H9 (cell line): ENCODE measurements at regions not wholly inside any gene's neighbourhood (a gene's known extent, or its start where the extent isn't known, plus 50 kb on each side); places are given as distances from the start of the nearest gene placed in this dataset.

Experiments
- DNase-seq: peaks from one replicate; pipeline ENCODE4 v3.0.0-alpha.2; 2017
- H2AFZ ChIP-seq: one replicate; pipeline ENCODE4 v1.6.1; 2013; ENCODE audit warnings: mild to moderate bottlenecking, low read length, control low read depth, moderate library complexity
- H2AK5ac ChIP-seq: 2 replicates; pipeline ENCODE4 v1.6.1; 2013; ENCODE audit warnings: low read length, control low read depth, mixed read lengths; ENCODE audit not compliant: insufficient read length
- H2BK120ac ChIP-seq: one replicate; pipeline ENCODE4 v1.6.1; 2013; ENCODE audit warnings: low read depth, mild to moderate bottlenecking, low read length, control low read depth, inconsistent platforms; ENCODE audit not compliant: poor library complexity, severe bottlenecking
- H2BK12ac ChIP-seq: 2 replicates; pipeline ENCODE4 v1.6.1; 2013; ENCODE audit warnings: low read length, control low read depth, mixed read lengths, low read depth; ENCODE audit not compliant: insufficient read length
- H2BK15ac ChIP-seq: 2 replicates; pipeline ENCODE4 v1.6.1; 2013; ENCODE audit warnings: low read depth, low read length, control low read depth
- H2BK20ac ChIP-seq: one replicate; pipeline ENCODE4 v1.6.1; 2013; ENCODE audit warnings: low read depth, mild to moderate bottlenecking, low read length, control low read depth, inconsistent platforms; ENCODE audit not compliant: poor library complexity, severe bottlenecking
- H2BK5ac ChIP-seq: 2 replicates; pipeline ENCODE4 v1.6.1; 2013; ENCODE audit warnings: low read length, control low read depth, mixed read lengths; ENCODE audit not compliant: insufficient read length
- H3K14ac ChIP-seq: 2 replicates; pipeline ENCODE4 v1.6.1; 2013; ENCODE audit warnings: low read length, control low read depth; ENCODE audit not compliant: insufficient read depth
- H3K18ac ChIP-seq: 2 replicates; pipeline ENCODE4 v1.6.1; 2013; ENCODE audit warnings: low read depth, mild to moderate bottlenecking, mixed read lengths, low read length, control low read depth; ENCODE audit not compliant: insufficient read length
- H3K23ac ChIP-seq: 2 replicates; pipeline ENCODE4 v1.6.1; 2013; ENCODE audit warnings: low read length, control low read depth, mixed read lengths, low read depth; ENCODE audit not compliant: insufficient read length
- H3K23me2 ChIP-seq: 2 replicates; pipeline ENCODE4 v1.6.1; 2013; ENCODE audit warnings: low read depth, mild to moderate bottlenecking, mixed read lengths, low read length, control low read depth; ENCODE audit not compliant: insufficient read length, poor library complexity, severe bottlenecking
- H3K27ac ChIP-seq: 2 replicates; pipeline ENCODE4 v1.5.1; 2013; ENCODE audit warnings: low read length, control low read depth, mixed read lengths, low read depth; ENCODE audit not compliant: insufficient read length
- H3K27me3 ChIP-seq: 2 replicates; pipeline ENCODE4 v1.6.1; 2013; ENCODE audit warnings: low read length, control low read depth, inconsistent platforms; ENCODE audit not compliant: insufficient read depth
- H3K4ac ChIP-seq: 2 replicates; pipeline ENCODE4 v1.6.1; 2013; ENCODE audit warnings: low read depth, mild to moderate bottlenecking, control low read depth, inconsistent platforms, low read length, moderate library complexity
- H3K4me1 ChIP-seq: 2 replicates; pipeline ENCODE4 v1.6.1; 2013; ENCODE audit warnings: low read length, control low read depth, inconsistent platforms; ENCODE audit not compliant: insufficient read depth
- H3K4me2 ChIP-seq: 2 replicates; pipeline ENCODE4 v1.6.1; 2013; ENCODE audit warnings: low read length, control low read depth, mixed read lengths; ENCODE audit not compliant: insufficient read length, insufficient read depth
- H3K56ac ChIP-seq: 2 replicates; pipeline ENCODE4 v1.6.1; 2013; ENCODE audit warnings: low read depth, mild to moderate bottlenecking, mixed read lengths, low read length, control low read depth; ENCODE audit not compliant: insufficient read length
- H3K79me1 ChIP-seq: 2 replicates; pipeline ENCODE4 v1.6.1; 2013; ENCODE audit warnings: low read depth, mild to moderate bottlenecking, moderate library complexity, low read length, control low read depth, inconsistent platforms; ENCODE audit not compliant: insufficient read depth, poor library complexity, severe bottlenecking
- H3K79me2 ChIP-seq: 2 replicates; pipeline ENCODE4 v1.6.1; 2013; ENCODE audit warnings: low read length, control low read depth, inconsistent platforms; ENCODE audit not compliant: insufficient read depth
- H3K9ac ChIP-seq: 2 replicates; pipeline ENCODE4 v1.6.1; 2013; ENCODE audit warnings: low read length, control low read depth, mixed read lengths; ENCODE audit not compliant: insufficient read length; ENCODE audit errors: extremely low read depth
- H3K9me3 ChIP-seq: one replicate; pipeline ENCODE4 v1.6.1; 2013; ENCODE audit warnings: low read depth, low read length, inconsistent platforms; ENCODE audit not compliant: control insufficient read depth
- H3T11ph ChIP-seq: one replicate; pipeline ENCODE4 v1.6.1; 2013; ENCODE audit warnings: mild to moderate bottlenecking, low read length, control low read depth, inconsistent platforms
- H4K20me1 ChIP-seq: one replicate; pipeline ENCODE4 v1.6.1; 2013; ENCODE audit not compliant: control insufficient read depth, insufficient read length, insufficient read depth
- H4K5ac ChIP-seq: 2 replicates; pipeline ENCODE4 v1.6.1; 2013; ENCODE audit warnings: low read depth, mild to moderate bottlenecking, mixed read lengths, low read length, control low read depth; ENCODE audit not compliant: insufficient read length
- H4K8ac ChIP-seq: replicated peaks from 2 replicates; pipeline ENCODE4 v1.6.1; 2013; ENCODE audit warnings: low read length, control low read depth, mixed read lengths, low read depth; ENCODE audit not compliant: insufficient read length
- H4K91ac ChIP-seq: 2 replicates; pipeline ENCODE4 v1.6.1; 2013; ENCODE audit warnings: low read depth, mild to moderate bottlenecking, moderate library complexity, mixed read lengths, low read length, control low read depth; ENCODE audit not compliant: insufficient read length
- H3K27ac Mint-ChIP-seq, 3 experiments: 2 replicates in 2 of 3; 3 replicates in 1 of 3; pipeline ENCODE4 v1.8.0; 2020 to 2021; ENCODE audit warnings: mixed read lengths in 3 of 3, mild to moderate bottlenecking in 1 of 3, moderate library complexity in 1 of 3
- H3K27me3 Mint-ChIP-seq: 2 replicates; pipeline ENCODE4 v1.8.0; 2021; ENCODE audit warnings: low read depth, mild to moderate bottlenecking, moderate library complexity, mixed read lengths
- H3K36me3 Mint-ChIP-seq, 3 experiments: 2 replicates in 2 of 3; 3 replicates in 1 of 3; pipeline ENCODE4 v1.8.0; 2020 to 2021; ENCODE audit warnings: low read depth in 3 of 3, mixed read lengths in 3 of 3; ENCODE audit not compliant: insufficient read depth in 1 of 3
- H3K4me1 Mint-ChIP-seq, 2 experiments: 2 replicates each; pipeline ENCODE4 v1.8.0; 2020; ENCODE audit warnings: mixed read lengths in 2 of 2
- H3K4me3 Mint-ChIP-seq, 2 experiments: 2 replicates in 1 of 2; 3 replicates in 1 of 2; pipeline ENCODE4 v1.8.0; 2020 to 2021; ENCODE audit warnings: mild to moderate bottlenecking in 2 of 2, mixed read lengths in 2 of 2, moderate library complexity in 1 of 2
- H3K9me3 Mint-ChIP-seq, 2 experiments: 2 replicates in 1 of 2; 3 replicates in 1 of 2; pipeline ENCODE4 v1.8.0; 2020; ENCODE audit warnings: mild to moderate bottlenecking in 2 of 2, mixed read lengths in 2 of 2, moderate library complexity in 1 of 2
- WGBS: extraction: QIAGEN DNeasy Blood & Tissue Kit; methylation state at CpG from one replicate; pipeline ENCODE4 v1.1.7; 2013; ENCODE audit warnings: missing lambda C conversion rate, low lambda C conversion rate, mixed read lengths; ENCODE audit not compliant: insufficient read length; ENCODE audit errors: extremely low coverage; 5-methylcytosine and 5-hydroxymethylcytosine counted together
- TF ChIP-seq, protein P1 (sequence below): fragments of 200-600 bp; sonication (generic); conservative IDR thresholded peaks from 3 replicates; pipeline ENCODE4 v1.8.0; 2021; ENCODE audit warnings: antibody characterized with exemption, mild to moderate bottlenecking

DNA sequence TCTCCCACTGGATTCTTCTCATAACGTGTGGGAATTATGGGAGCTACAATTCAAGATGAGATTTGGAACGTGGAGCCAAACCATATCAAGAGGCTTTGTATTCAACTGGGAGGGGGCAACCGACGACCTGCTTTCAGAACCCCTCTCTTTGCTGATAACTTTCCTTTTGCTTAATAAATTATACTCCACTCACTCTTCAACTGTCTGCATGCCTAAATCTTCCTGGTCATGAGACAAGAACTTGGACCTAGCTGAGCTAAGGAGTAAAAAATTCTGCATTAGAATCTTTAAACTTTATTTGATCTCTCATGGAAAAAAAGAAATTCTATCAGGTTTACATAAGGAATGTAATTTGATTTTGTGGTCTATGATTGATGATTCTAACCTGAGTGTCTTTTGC lies 86.7 kb upstream of the CYYR1 start:
- Histone ChIP-seq H3K4me2 (no peak overlapping the region), H2BK120ac (no peak overlapping the region), H3K9ac (no peak overlapping the region), H2AFZ (no peak overlapping the region), H3T11ph (no peak overlapping the region), H3K79me2 (no peaks in the 10 kb centered on the region), H3K27ac (no peak overlapping the region), H3K4me1 (no peaks in the 10 kb centered on the region), H4K8ac (no peak overlapping the region), H2AK5ac (no peak overlapping the region), H3K14ac (no peak overlapping the region), H2BK20ac (no peak overlapping the region), H3K23ac (no peak overlapping the region), H3K23me2 (no peaks in the 10 kb centered on the region), H4K20me1 (no peaks in the 10 kb centered on the region), H3K18ac (no peak overlapping the region), H3K9me3 (no peaks in the 10 kb centered on the region), H3K79me1 (no peaks in the 10 kb centered on the region), H2BK15ac (no peak overlapping the region), H3K27me3 (no peaks in the 10 kb centered on the region), H2BK5ac (no peak overlapping the region), H3K4ac (no peak overlapping the region), H4K91ac (no peak overlapping the region), H4K5ac (no peak overlapping the region), H3K56ac (no peak overlapping the region), H2BK12ac (no peak overlapping the region)
- Mint-ChIP-seq H3K4me3 (no peak overlapping the region), H3K36me3 (peaks cover 0 to 23% (median 16%) of the 10 kb centered on the region in 3 experiments; a peak in 6 of 7 replicates), H3K9me3 (peaks cover 23 to 26% of the 10 kb centered on the region in 2 experiments; a peak in 4 of 5 replicates), H3K27me3 (no peaks in the 10 kb centered on the region; the same call in 1 of the 2 replicates), H3K27ac (no peak overlapping the region), H3K4me1 (no peaks in the 10 kb centered on the region)
- WGBS: no CpG with 5 or more reads among the region's 4 CpGs
- TF ChIP-seq, protein P1, sequence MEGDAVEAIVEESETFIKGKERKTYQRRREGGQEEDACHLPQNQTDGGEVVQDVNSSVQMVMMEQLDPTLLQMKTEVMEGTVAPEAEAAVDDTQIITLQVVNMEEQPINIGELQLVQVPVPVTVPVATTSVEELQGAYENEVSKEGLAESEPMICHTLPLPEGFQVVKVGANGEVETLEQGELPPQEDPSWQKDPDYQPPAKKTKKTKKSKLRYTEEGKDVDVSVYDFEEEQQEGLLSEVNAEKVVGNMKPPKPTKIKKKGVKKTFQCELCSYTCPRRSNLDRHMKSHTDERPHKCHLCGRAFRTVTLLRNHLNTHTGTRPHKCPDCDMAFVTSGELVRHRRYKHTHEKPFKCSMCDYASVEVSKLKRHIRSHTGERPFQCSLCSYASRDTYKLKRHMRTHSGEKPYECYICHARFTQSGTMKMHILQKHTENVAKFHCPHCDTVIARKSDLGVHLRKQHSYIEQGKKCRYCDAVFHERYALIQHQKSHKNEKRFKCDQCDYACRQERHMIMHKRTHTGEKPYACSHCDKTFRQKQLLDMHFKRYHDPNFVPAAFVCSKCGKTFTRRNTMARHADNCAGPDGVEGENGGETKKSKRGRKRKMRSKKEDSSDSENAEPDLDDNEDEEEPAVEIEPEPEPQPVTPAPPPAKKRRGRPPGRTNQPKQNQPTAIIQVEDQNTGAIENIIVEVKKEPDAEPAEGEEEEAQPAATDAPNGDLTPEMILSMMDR: no peak
- DNase-seq: no peak
